Activated B cell treated with CpG ODN at 0.5 μM for 24 hours (primary cell): ENCODE measurements at regions not wholly inside any gene's neighbourhood (a gene's known extent, or its start where the extent isn't known, plus 50 kb on each side); places are given as distances from the start of the nearest gene placed in this dataset.

Experiments
- ATAC-seq: fragments of 200-7000 bp; cut with Tn5 transposase; one replicate; pipeline ENCODE4 v1.10.0; 2021; ENCODE audit warnings: low read depth, mild to moderate bottlenecking, moderate library complexity
- CTCF ChIA-PET: fragments of 350-600 bp; sonication (Branson Sonifier 250); formaldehyde crosslinking; loops from one replicate; lab custom pipeline; 2021; ENCODE audit warnings: antibody characterized with exemption; lab: Charles Lee
- POLR2A ChIA-PET: fragments of 350-600 bp; sonication (Branson Sonifier 250); formaldehyde crosslinking; loops from one replicate; lab custom pipeline; 2021; ENCODE audit warnings: antibody characterized with exemption; lab: Charles Lee
- DNase-seq: peaks from one replicate; pipeline ENCODE4 v3.0.0; 2022
- H3K27ac Mint-ChIP-seq: one replicate; pipeline ENCODE4 v1.8.0; 2020; ENCODE audit warnings: mixed read lengths
- H3K27me3 Mint-ChIP-seq: one replicate; pipeline ENCODE4 v1.8.0; 2021; ENCODE audit warnings: mixed read lengths
- H3K36me3 Mint-ChIP-seq: one replicate; pipeline ENCODE4 v1.8.0; 2021; ENCODE audit warnings: low read depth, mixed read lengths
- H3K4me1 Mint-ChIP-seq: one replicate; pipeline ENCODE4 v1.8.0; 2021; ENCODE audit warnings: mixed read lengths
- H3K4me3 Mint-ChIP-seq: one replicate; pipeline ENCODE4 v1.8.0; 2020; ENCODE audit warnings: mild to moderate bottlenecking, mixed read lengths
- H3K9me3 Mint-ChIP-seq: one replicate; pipeline ENCODE4 v1.8.0; 2020; ENCODE audit warnings: mixed read lengths
- intact Hi-C: fragments of 100-400 bp; cut with micrococcal nuclease; formaldehyde crosslinking; loops from one replicate; pipeline ENCODE4 v1.15.1; 2024
- TF ChIP-seq, protein P1 (sequence below): fragments of 200-600 bp; IDR thresholded peaks from one replicate; pipeline ENCODE4 v1.8.0; 2022; ENCODE audit warnings: antibody characterized with exemption, mild to moderate bottlenecking

DNA sequence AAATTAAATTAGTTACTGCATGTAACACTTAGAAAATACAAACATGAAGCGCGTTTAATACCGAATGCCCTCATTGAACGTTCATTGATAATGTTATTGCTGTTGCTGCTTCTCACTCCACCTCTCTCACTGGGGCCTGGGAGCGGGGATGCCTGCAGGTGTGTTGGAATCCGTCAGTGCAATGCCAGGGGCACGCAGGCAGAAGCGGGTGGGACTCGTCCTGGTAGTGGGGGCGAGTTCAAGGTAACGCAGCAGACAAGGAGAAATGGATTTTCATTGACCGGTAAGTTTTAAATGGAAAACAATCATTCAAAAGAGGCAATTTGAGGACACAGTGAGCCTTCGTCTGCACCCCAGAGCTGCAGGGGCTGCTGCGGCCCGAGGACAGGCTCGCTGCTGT lies 71.2 kb upstream of the AFDN start:
- Mint-ChIP-seq H3K9me3 (peaks cover 7% of the 10 kb centered on the region), H3K36me3 (no peaks in the 10 kb centered on the region), H3K4me3 (no peak overlapping the region), H3K27ac (no peak overlapping the region), H3K4me1 (no peaks in the 10 kb centered on the region), H3K27me3 (no peaks in the 10 kb centered on the region)
- ChIA-PET CTCF (no interaction called here), POLR2A (no interaction called here)
- intact Hi-C loops: no loop called here
- ATAC-seq: no peak
- no peak for DNase-seq
- TF ChIP-seq, protein P1, sequence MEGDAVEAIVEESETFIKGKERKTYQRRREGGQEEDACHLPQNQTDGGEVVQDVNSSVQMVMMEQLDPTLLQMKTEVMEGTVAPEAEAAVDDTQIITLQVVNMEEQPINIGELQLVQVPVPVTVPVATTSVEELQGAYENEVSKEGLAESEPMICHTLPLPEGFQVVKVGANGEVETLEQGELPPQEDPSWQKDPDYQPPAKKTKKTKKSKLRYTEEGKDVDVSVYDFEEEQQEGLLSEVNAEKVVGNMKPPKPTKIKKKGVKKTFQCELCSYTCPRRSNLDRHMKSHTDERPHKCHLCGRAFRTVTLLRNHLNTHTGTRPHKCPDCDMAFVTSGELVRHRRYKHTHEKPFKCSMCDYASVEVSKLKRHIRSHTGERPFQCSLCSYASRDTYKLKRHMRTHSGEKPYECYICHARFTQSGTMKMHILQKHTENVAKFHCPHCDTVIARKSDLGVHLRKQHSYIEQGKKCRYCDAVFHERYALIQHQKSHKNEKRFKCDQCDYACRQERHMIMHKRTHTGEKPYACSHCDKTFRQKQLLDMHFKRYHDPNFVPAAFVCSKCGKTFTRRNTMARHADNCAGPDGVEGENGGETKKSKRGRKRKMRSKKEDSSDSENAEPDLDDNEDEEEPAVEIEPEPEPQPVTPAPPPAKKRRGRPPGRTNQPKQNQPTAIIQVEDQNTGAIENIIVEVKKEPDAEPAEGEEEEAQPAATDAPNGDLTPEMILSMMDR: no peak

DNA sequence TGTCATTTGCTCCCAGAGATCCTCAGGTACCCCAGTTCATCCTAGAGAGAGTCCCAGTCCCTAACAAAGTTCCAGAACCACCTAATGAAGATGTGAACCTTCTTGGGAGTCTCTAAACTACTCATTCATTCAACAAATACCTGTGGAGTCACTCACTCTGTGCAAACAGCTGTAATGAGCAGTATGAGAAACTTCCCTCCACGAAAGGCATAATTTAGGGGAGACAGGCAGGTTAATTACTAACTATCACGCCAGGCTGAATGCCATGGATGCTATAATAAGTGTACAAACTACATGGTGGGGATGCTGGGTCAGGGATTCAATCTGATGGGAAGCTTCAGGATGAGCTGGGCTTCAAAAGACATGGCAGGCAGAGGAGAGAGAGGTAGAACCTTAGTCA lies 70.1 kb upstream of the AFDN start:
- ChIA-PET POLR2A (no interaction called here), CTCF (no interaction called here)
- DNase-seq (no peak), ATAC-seq (no peak)
- no peaks in the 10 kb centered on the region for H3K4me1 Mint-ChIP-seq
- no peak overlapping the region for H3K27ac Mint-ChIP-seq
- peaks cover 7% of the 10 kb centered on the region for H3K9me3 Mint-ChIP-seq
- no peaks in the 10 kb centered on the region for H3K36me3 Mint-ChIP-seq
- no peak overlapping the region for H3K4me3 Mint-ChIP-seq
- intact Hi-C loops: no loop called here
- TF ChIP-seq, protein P1: no peak
- H3K27me3 Mint-ChIP-seq: no peaks in the 10 kb centered on the region

DNA sequence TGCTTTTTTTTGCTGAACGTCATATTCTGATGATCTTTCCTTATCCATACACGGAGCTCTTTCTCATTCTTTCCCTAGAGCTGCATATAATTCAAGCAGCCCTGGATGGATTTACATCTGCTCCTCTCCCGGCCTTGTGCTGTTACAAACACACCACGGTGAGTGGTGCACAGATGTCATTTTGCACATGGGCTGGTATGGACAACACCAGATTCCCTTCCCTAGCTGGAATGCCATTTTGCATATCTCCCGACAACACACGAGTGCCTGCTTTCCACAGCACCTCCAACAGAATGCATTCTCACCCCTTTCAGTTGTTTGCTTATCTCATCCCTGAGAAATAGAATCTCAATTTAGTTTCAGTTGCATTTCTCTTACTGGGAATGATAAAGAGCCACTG lies 69.5 kb upstream of the AFDN start:
- POLR2A ChIA-PET: no interaction called here
- TF ChIP-seq, protein P1: no peak
- intact Hi-C loops: no loop called here

DNA sequence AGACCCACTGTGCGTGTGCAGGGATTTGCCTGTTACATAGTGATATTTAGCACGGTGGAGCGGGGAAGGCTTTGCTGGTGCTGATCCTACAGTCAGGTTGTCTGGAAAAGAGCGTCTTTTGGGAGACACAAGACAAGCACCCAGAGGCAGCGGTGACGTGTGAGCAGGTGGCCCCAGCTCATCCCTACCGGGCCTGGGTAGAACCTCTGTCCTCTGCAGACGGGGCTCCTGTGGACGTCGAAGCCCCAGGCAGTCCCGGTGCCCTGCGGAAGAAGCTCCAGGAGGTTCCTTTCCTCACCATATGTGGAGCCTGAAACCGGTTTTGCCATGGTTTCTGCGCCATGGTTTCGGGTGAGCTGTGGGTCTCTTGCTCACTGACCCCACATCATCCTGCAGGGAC lies 68.9 kb upstream of the AFDN start:
- H3K36me3 Mint-ChIP-seq: no peaks in the 10 kb centered on the region
- no peak for DNase-seq
- no peak for ATAC-seq
- intact Hi-C loops: no loop called here
- H3K4me3 Mint-ChIP-seq: no peak overlapping the region
- ChIA-PET POLR2A (no interaction called here), CTCF (no interaction called here)
- H3K9me3 Mint-ChIP-seq: peaks cover 5% of the 10 kb centered on the region
- H3K27ac Mint-ChIP-seq: no peak overlapping the region
- no peaks in the 10 kb centered on the region for H3K27me3 Mint-ChIP-seq
- TF ChIP-seq, protein P1: no peak
- no peaks in the 10 kb centered on the region for H3K4me1 Mint-ChIP-seq

More for the DNA sequence above, 69.5 kb upstream of the AFDN start:
- H3K4me1 Mint-ChIP-seq: no peaks in the 10 kb centered on the region
- no peak for ATAC-seq
- H3K36me3 Mint-ChIP-seq: no peaks in the 10 kb centered on the region
- no peak overlapping the region for H3K27ac Mint-ChIP-seq
- DNase-seq: no peak
- CTCF ChIA-PET: no interaction called here
- H3K27me3 Mint-ChIP-seq: no peaks in the 10 kb centered on the region
- H3K9me3 Mint-ChIP-seq: peaks cover 7% of the 10 kb centered on the region
- H3K4me3 Mint-ChIP-seq: no peak overlapping the region

DNA sequence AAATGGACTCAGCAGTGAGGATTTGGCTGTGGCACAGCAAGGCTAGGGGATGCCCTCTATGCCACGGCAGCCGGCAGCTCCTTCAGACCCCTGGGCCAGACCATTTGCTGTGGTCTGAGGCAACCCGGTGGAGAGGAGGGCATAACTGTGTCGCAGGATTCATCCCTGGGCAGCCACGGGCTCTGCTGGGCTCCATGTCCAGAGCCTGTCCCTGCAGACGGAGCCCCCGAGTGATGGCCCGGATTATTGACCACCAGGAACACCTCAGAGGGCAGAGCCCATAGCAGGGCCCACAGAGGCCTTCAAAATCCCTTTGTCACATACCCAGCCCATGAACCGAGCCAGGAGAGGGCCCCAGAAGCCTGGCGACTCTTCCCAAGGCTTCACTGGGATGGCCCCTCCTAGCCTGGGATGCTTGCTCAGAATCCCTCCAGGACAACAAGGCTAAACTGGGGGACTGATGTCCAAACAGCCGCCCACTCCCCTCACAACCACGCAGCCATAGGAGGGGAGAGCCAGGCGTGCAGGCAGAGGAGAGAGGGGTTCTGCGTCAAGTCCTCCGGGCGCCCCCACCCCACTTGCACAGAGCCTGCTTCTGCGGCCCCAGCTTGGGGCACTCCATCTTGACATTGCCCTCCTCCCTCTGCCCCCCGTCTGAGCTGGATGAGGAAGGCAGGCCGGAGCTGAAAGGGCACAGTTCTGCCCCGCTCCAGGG lies 68.2 kb upstream of the AFDN start:
- Mint-ChIP-seq H3K4me3 (no peak overlapping the region), H3K27me3 (no peaks in the 10 kb centered on the region), H3K9me3 (peaks cover 5% of the 10 kb centered on the region), H3K27ac (no peak overlapping the region), H3K36me3 (no peaks in the 10 kb centered on the region), H3K4me1 (no peaks in the 10 kb centered on the region)
- ATAC-seq (no peak), DNase-seq (no peak)
- ChIA-PET CTCF (no interaction called here), POLR2A (no interaction called here)
- TF ChIP-seq, protein P1: no peak
- intact Hi-C loops: no loop called here
